SHP77 treated with DMSO at 0.1 percent for 48 hours (cell line): ENCODE measurements at regions not wholly inside any gene's neighbourhood (a gene's known extent, or its start where the extent isn't known, plus 50 kb on each side); places are given as distances from the start of the nearest gene placed in this dataset.
"Not testable (repeated sequence)": the region's sequence is repeated elsewhere in the genome, so short reads cannot be mapped to it uniquely, and the experiment has no call there.

Experiments
- DNase-seq: peaks from one replicate; lab custom pipeline; 2025; lab: John Stamatoyannopoulos, UW

DNA sequence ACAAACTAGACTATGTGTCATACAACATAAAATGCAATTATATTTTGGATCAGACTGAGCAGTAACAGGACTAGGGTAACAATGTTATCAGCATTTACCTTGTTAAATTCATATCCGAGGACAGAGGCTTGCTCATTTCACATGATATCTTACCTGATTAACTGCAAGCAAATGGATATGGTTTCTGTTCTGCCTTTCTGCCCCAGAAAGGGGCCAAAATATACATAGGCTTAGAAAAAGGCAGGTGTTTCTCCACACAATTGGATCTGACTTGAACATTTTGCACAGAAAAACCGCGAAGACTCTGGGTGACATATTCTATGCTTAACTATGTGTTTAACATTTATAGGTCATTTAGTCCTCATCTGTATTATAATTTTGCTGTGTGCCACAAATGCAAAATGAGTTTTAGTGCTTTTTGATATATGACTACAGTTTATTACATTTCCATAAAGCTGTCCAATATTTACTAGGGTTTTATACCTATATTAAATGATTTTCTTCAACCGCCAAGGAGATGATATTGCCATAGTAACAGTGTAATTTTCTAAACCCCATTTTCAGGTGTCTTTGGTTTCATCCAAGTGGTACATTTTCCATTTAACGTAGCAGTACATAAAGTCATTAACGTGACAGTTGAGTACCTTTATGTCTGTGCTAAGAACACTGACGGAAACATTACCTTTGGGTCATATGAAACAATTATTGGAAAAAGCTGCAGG, 249.3 kb upstream of the KRR1 start:
- no peak for DNase-seq

DNA sequence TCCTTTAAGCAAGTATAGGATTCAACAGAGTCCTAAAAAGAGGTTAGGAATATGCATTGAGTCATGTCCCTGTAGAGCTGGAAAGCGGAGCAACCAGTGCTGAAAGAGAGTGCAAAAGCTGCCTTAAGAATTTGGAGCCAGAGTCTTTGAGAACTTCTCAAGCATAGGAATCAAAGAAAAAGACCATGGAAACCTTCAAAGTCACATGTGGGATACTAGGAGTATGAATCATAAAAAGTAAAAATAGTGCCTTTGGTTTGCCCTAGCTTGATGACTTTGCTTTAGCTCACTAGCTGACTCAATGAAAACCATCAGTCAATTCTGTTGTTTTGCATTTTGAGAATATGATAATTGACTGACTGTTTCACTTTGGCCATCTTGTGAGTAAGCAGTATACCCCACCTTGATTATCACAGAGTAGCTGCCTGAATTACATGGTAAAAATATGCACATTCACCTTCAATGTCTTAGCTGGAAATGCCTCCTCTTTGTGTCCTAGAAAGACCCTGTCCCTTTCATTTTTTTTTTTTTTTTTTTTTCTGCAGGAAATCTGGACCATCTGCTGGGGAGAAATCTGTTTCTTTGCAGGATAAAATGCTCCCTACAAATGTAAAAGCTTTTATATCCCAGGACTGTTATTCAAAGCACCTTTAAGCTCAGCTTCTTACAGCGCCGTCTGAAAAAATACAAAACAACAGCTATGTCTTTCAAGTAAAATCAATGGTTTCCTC, 248.6 kb upstream of the KRR1 start:
- no peak for DNase-seq

DNA sequence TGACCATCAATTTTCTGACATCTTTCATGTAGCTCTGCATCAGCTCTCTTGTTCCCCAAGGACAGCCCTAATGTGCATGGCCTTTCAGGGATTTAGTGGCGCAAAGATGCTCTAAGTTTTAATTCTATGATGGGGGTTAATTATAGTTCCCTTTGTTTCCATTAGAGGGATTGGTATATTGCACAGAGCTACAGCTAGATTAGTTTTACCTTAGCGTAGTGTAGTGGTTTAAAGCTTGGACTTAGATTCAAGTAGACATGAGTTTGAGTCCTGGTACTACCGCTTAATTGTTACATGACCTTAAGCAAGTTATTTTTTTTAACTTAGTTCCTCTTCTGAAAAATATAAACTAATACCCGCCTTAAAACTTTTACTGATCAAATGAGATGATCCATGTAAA, 247.8 kb upstream of the KRR1 start:
- no peak for DNase-seq

DNA sequence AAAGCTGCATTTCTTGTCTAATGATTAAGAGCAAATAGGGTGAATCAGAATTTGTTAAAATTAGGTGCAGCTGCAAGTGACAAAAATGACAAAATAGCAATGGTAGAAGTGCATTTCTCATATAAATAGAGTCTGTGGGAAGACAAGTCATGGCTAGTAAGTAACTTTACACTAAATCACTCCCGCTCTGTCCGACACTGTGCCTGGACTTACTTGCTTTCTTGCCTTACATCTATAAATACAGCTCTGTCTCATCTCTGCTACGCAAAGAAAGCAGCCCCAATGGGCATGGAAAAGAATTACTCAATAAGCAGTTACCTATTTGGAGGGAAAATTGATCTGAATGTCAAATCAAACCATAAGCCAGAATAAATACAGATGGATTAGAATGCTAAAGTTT, 245.4 kb upstream of the KRR1 start:
- DNase-seq = no peak

DNA sequence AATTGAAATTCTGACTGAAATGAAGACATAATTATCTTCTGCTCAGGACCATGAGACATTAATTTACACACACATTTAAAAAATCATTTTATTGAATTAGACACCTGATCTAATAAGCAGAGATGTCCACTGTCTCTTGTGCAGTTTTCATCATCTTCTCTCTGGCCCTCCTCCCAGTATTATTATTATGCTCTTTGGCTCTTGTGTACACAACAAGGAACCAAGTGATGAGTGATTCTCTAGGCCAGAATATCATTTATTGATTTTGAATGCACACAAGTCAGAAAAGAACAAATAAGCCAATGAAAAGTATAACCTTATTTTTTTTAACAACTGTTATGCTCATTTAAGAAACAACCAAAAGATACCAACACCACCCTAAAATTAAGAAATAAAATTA, 244.7 kb upstream of the KRR1 start:
- no peak for DNase-seq

DNA sequence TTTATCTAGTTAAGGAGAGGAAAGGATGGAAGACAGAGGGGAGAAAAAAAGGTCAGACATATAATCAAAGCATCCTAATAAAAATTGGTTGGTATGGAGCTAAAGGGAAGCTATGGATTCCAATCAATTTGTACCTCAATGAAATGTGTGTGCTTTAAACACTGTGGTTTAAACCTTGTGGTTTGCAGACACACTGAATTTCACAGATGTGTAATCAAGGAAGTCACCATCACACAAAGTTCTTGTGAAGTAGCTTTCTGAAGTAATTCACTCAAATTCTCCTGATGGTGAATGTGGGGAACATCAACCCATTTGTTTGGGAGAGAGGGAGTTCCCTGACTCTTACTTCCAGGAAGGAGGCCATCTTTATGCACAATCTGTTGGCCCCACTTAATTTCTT, 243.3 kb upstream of the KRR1 start:
- DNase-seq = no peak

DNA sequence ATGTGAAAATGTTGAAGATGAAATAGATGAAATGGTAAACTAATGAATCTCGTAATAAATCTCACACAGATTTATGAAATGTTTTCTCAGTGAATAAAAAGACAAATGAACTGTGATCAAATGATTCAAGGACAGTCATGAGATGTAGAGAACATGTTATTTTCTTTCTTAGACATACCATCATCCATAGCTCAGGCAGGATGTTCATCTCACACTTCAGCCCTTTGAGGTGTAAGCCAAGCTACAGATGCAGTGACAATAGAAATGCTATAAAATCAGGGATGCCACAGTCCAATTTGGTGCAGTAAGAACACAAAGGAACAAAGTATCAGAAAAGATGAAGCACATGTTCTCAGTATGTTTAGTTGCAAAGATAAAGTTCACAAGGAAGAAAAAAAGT, 242.7 kb upstream of the KRR1 start:
- no peak for DNase-seq

DNA sequence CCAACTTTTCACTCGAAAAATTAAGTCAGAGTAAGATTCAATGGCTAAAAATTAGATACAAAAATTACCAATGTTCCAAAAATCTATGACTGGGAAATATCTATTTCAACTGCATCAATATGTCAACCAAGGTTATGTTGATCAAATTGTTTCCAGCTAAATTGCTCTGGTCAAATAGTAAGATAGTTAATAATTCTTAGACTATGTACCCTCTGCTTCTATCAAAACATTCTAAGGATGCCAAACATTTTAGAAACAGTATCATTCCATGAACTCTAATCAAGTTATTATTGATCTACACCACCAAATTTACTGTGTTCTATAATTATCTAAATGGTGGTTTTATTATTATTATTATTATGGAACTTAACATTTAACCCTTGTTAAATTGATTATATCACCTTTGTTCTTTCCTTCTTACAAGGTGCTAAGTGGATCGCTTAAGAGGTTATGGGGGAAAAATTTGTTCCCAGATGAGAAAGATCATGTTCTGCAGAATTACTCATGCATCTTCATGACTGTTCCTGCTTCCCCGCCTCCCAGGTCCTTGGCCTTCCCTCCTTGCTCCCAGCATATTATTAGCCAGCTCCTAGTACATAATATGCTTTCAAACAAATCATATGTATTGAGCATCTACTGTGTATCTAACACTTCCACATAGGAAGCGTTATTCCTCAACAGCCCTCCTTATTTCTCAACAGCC, 240.5 kb upstream of the KRR1 start:
- no peak for DNase-seq

DNA sequence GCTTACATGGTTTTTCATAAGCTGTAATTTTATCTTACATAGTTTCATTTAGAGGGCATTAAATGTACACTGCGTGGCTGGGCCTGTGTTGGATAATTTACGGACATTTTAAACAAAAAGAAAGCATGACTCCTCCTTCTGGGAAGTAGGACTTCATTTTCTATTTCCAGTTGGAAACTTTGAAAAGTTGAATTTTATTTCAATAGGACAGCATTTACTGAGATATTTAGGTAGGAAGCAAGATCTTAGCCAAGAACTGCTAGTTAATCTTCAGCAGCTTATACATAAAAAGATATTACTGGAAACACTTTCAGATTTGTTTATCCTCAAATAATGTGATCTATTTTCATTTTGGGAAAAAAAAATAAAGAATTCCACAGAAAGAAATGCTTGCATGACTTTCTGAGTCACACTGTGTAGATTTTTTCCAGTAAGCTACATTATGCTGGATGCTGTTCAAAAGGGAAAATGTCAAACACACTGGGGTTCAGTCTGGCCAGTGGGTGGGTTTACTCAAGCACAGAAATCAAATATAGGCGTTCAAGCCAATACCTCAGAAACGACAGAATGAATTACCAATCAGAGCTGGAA, 239.4 kb upstream of the KRR1 start:
- DNase-seq = no peak

DNA sequence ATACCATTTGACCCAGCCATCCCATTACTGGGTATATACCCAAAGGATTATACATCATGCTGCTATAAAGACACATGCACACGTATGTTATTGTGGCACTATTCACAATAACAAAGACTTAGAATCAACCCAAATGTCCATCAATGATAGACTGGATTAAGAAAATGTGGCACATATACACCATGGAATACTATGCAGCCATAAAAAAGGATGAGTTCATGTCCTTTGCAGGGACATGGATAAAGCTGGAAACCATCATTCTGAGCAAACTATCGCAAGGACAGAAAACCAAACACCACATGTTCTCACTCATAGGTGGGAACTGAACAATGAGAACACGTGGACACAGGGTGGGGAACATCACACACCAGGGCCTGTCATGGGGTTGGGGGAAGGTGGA, 237.6 kb upstream of the KRR1 start:
- DNase-seq = not testable (repeated sequence)

DNA sequence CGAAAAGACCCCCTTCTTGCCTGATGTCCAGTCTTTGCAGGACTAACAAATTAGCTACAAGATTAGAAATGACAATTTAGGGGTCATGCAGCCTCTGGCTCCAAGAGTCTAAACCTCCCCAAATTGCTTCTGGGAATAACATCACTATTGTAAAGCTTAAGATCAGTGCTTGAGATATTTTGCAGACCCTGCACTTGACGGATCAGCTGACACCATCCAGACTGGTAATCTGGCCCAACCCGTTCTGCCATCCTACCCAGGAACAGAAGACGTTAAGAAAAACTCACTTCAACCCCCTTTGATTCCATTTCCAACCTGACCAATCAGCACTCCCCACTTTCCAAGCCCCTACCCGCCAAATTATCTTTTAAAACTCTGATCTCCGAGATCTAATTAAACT, 236.7 kb upstream of the KRR1 start:
- DNase-seq = no peak

DNA sequence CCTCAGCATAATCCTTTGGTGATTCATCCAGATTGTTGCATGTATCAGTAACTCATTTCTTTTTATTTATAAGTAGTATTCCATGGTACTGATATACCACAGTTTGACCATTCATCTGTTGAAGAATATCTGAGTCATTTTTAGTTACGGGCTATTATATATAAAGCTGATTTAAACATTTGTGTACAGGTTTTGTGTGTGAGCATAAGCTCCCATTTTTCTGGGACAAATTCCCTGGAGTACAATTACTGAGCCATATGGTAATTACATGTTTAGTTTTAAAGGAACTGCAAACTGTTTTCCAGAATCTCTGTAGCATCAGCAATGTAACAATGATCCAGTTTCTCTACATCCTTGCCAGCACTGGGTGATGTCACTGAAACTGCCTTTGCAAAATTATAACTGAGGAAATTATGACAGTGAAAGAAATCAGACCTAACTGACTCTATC, 236.2 kb upstream of the KRR1 start:
- no peak for DNase-seq

DNA sequence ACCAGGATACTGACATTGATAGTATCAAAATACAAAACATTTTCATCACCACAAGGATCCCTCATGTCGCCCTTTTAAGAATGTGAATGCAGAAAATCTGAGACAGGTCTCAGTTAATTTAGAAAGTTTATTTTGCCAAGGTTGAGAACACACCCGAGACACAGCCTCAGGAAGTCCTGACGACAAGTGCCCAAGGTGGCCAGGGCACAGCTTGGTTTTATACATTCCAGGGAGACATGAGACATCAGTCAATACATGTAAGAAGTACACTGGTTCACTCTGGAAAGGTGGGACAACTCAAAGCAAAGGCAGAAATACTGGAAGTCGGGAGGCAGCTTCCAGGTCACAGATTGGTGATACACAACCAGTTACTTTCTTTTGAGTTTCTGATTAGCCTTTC, 235.2 kb upstream of the KRR1 start:
- DNase-seq = no peak

DNA sequence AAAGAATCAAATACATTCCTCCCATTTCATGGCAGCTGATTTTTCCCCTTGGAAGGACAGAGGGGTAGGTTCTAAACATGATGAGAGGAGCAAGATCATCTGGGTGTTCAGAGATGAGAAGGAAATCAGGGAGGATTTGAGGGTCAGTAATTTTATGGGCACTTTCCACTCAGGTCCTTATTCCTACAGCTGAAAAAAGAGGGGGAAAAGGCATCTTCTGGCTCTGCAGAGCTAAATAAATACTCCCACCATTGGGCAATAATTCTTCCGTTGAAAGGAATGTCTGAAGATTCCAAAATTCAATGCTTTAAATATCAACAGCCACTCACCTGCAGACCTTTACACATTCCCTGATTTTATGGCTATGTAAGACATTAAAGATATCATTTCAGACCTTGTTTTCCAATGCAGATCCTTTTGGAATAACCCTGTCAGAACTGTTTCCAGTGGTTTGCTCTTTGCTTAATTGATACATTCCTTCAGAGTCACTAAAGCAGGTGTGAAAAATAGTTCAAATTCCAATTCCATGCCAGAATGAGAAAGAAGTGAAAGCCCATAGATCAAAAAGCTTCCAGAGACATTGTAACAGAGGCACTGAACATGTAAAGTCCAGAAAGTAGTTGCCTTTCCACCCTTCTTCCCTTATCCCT, 233.3 kb upstream of the KRR1 start:
- no peak for DNase-seq

DNA sequence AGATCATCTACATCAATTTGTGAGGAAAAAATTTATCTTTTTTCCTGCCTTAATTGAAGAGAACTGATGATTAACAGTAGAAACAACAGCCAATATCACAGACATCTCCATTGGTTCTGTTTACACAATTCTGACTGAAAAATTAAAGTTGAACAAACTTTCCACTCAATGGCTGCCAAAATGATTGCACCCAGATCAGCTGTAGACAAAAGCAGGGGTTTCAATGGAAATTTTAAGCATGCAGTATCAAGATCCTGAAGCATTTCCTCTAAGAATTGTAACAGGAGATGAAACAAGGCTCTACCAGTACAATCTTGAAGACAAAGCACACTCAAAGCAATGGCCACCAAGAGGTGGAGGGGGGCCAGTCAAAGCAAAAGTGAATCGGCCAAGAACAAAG, 231.6 kb upstream of the KRR1 start:
- no peak for DNase-seq

DNA sequence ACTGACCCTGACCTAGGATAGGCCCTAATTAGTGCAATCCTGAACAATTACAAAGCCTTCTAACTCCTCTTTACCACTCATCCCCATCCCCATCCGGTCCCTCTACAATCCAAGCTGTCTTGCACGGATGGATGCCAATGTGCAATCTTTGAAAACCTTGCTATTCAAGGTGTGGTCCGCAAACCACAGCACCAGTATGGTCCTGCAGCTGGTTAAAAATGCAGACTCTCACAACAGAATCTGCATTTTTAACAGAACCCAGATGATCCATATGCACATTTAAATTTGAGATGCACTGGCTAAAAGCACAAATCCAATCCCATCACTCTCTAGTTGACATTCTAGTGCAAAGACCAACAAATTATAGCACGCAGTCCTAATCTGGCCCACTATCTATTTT, 230.6 kb upstream of the KRR1 start:
- DNase-seq = no peak

DNA sequence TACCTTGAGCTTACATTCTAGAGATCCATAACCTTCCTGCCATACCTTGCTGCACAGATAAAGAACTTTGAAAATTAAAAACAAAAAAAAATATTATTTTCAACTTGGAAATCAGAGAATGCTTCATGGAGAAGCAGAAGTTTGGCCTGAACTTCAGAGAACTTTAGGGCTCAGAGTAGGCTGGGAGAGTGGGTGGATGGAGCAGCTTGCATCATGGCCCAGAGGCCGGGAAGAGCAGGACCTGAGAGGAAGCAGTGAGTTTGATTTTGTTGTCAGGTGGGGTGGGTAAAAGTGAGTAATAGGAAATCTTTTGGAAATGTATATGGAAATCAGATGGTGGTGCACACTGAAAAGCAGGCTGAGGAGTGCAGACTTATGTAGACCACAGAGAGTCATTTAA, 228.5 kb upstream of the KRR1 start:
- no peak for DNase-seq

DNA sequence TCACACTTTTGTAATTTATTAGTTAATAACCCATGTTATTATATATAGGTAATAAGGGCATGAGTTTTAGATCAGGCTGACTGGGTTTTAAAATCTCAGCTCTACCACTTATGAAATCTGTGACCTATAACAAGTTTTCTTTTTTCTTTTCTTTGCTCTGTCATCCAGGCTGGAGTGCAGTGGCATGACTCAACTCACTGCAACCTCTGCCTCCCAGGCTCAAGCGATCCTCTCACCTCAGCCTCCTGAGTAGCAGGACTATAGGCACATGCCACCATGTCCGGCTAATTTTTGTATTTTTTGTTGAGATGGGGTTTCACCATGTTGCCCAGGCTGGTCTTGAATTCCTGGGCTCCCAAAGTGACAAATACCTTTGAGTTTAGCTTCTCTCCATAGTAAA, 227.7 kb upstream of the KRR1 start:
- DNase-seq = not testable (repeated sequence)

DNA sequence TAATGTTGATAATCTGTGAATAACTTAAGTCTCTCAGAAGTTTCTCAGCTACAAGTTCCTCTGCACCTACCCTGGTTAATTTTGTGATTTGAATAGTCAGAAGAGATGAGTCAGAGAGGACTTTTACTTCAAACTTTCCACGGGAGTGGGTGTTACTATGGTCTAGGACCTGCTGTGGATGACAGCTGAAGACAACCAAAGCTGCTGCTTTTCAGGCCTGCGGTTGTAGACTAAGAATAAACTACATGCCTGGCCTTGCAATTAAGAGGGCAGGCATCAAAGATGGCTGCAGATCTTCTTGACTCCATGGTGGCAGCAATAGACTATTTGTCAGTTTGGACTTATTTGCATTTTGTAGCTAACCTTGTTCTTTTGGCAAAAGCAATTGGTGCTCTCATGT, 227.1 kb upstream of the KRR1 start:
- DNase-seq = no peak

DNA sequence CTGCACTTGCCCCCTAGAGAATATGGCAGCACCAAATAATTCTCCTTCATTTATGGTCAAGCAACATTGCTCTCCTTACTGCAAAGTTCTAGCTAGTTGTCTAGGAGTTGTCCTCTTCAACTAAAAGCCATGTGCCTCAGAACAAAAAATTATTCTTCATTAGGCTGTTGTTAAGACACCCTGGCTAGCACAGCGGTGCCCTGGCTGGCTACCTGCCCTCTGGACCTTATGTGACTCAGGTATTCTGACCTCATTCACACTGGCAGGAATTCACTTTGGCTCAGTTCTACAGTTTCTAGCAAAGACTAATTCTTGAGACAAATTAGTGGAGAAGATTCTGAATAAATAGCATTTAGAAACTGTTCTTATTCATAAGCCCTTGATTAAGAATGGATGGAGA, 224.4 kb upstream of the KRR1 start:
- DNase-seq = no peak

DNA sequence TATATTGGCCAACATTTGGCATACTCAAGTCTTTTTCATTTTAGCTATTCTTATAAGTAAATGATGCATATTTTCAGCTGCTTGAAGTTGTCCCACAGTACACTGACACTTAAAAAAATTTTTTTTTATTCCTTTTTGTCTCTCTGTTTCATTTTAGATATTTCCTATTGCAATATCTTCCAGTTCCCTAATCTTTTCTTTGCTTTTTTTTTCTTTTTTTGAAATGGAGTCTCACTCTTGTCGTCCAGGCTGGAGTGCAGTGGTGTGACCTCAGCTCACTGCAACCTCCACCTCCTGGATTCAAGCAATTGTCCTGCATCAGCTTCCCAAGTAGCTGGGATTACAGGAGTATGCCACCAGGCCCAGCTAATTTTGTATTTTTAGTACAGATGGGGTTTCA, 217.4 kb upstream of the KRR1 start:
- no peak for DNase-seq

DNA sequence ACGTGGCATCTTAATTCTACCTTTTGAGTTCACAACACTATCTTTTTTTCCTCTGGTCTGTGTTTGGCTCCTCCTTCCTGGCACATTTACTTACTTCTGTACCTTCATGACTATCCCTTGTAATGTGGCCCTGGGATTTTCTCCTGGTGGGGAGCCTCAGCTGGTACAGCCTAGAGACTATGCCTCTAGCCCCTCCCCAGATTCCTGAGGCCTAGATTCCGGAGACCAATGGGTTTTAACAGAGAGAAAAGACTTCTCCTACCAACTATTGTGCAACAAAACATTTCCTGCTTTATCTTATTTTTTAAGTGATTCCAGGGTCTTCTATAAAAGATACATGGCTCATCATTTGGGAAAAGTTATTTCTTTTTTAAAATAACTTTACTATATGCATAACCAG, 216.2 kb upstream of the KRR1 start:
- DNase-seq = no peak
